ENCODE measurements at regions not wholly inside any gene's neighbourhood (a gene's known extent, or its start where the extent isn't known, plus 50 kb on each side); places are given as distances from the start of the nearest gene placed in this dataset.

DNA sequence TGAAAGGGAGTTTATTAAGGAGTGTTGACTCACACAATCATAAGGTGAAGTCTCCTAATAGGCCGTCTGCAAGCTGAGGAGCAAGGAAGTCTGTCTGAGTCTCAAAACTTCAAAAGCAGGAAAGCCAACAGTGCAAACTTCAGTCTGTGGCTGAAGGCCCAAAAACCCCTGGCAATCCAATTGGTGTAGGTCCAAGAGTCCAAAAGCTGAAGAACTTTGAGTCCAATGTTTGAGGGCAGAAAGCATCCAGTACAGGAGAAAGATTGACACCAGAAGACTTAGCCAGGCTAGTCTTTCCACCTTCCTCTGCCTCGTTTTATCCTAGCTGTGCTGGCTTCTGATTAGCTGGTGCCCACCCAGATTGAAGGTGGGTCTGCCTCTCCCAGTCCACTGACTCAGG lies 535.2 kb downstream of the ARAP2 start:
- no peaks in the 10 kb centered on the region for H3K9me2 ChIP-seq (ENCODE audit: insufficient read depth)
- TF ChIP-seq, protein P1, sequence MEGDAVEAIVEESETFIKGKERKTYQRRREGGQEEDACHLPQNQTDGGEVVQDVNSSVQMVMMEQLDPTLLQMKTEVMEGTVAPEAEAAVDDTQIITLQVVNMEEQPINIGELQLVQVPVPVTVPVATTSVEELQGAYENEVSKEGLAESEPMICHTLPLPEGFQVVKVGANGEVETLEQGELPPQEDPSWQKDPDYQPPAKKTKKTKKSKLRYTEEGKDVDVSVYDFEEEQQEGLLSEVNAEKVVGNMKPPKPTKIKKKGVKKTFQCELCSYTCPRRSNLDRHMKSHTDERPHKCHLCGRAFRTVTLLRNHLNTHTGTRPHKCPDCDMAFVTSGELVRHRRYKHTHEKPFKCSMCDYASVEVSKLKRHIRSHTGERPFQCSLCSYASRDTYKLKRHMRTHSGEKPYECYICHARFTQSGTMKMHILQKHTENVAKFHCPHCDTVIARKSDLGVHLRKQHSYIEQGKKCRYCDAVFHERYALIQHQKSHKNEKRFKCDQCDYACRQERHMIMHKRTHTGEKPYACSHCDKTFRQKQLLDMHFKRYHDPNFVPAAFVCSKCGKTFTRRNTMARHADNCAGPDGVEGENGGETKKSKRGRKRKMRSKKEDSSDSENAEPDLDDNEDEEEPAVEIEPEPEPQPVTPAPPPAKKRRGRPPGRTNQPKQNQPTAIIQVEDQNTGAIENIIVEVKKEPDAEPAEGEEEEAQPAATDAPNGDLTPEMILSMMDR (IDR thresholded peaks at IDR 0.05 in 2 of 3, conservative IDR thresholded peaks at IDR 0.05 in 1 of 3; ENCODE audit: borderline replicate concordance in 1 of 3, insufficient read depth in 1 of 3, low read depth in 2 of 3, low read length in 2 of 3), result no peak
- TF ChIP-seq, protein P2, sequence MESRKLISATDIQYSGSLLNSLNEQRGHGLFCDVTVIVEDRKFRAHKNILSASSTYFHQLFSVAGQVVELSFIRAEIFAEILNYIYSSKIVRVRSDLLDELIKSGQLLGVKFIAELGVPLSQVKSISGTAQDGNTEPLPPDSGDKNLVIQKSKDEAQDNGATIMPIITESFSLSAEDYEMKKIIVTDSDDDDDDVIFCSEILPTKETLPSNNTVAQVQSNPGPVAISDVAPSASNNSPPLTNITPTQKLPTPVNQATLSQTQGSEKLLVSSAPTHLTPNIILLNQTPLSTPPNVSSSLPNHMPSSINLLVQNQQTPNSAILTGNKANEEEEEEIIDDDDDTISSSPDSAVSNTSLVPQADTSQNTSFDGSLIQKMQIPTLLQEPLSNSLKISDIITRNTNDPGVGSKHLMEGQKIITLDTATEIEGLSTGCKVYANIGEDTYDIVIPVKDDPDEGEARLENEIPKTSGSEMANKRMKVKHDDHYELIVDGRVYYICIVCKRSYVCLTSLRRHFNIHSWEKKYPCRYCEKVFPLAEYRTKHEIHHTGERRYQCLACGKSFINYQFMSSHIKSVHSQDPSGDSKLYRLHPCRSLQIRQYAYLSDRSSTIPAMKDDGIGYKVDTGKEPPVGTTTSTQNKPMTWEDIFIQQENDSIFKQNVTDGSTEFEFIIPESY (IDR thresholded peaks at IDR 0.05; ENCODE audit: extremely low read depth, insufficient replicate concordance, low read length), result no peak
- TF ChIP-seq EZH2phosphoT487 (IDR thresholded peaks at IDR 0.05; ENCODE audit: borderline replicate concordance), result no peak
- no peak for TF ChIP-seq POLR2AphosphoS5 (IDR thresholded peaks at IDR 0.05; ENCODE audit: low read depth, low read length)
- no peak for TF ChIP-seq YY1 (IDR thresholded peaks at IDR 0.05; ENCODE audit: extremely low read depth, insufficient replicate concordance, low read depth, low read length)
- TF ChIP-seq SP1 (IDR thresholded peaks at IDR 0.05; ENCODE audit: low read depth), result no peak
- TF ChIP-seq ZNF274 (IDR thresholded peaks at IDR 0.05; ENCODE audit: low read depth, low read length), result no peak
- TF ChIP-seq EGR1 (IDR thresholded peaks at IDR 0.05; ENCODE audit: low read depth), result no peak
- no peak for TF ChIP-seq RAD21 (IDR thresholded peaks at IDR 0.05; ENCODE audit: low read depth)
- TF ChIP-seq, protein P3, sequence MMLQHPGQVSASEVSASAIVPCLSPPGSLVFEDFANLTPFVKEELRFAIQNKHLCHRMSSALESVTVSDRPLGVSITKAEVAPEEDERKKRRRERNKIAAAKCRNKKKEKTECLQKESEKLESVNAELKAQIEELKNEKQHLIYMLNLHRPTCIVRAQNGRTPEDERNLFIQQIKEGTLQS (IDR thresholded peaks at IDR 0.05), result no peak
- TF ChIP-seq ZFX (IDR thresholded peaks at IDR 0.05), result no peak
- no peak for TF ChIP-seq TCF7L2 (IDR thresholded peaks at IDR 0.05; ENCODE audit: borderline replicate concordance, extremely low read depth, insufficient read depth, insufficient read length)
- no peaks in the 10 kb centered on the region for H3K36me3 ChIP-seq (ENCODE audit: control insufficient read depth in 1 of 2, insufficient read depth in 2 of 2, low read length in 2 of 2)
- intact Hi-C loops (cut with micrococcal nuclease), result no loop called here
- no peaks in the 10 kb centered on the region for H3K79me2 ChIP-seq (ENCODE audit: insufficient read depth, low read length)
- no peak overlapping the region for H3K27ac ChIP-seq (ENCODE audit: low read depth, low read length)
- H3K9me3 ChIP-seq (ENCODE audit: control insufficient read depth in 1 of 2, insufficient read depth in 1 of 2, low read depth in 1 of 2, low read length in 2 of 2), result peaks cover 0 to 3% of the 10 kb centered on the region in 2 experiments; a peak in 1 of 4 replicates
- POLR2A ChIA-PET, result no interaction called here
- no peak for ATAC-seq
- no TSS peak for BruUV-seq (replicated peaks)
- no peaks in the 10 kb centered on the region for H3K4me1 ChIP-seq (ENCODE audit: control insufficient read depth in 1 of 2, insufficient read depth in 2 of 2, low read length in 2 of 2)
- no peaks in the 10 kb centered on the region for H4K20me1 ChIP-seq (ENCODE audit: insufficient read depth)
- H3K4me2 ChIP-seq (ENCODE audit: low read length), result no peak overlapping the region
- H3K9ac ChIP-seq (ENCODE audit: low read length), result no peak overlapping the region
- CTCF ChIA-PET, result no interaction called here
- no peak overlapping the region for H2AFZ ChIP-seq (ENCODE audit: low read depth, low read length, poor library complexity, severe bottlenecking)
- DNase-seq (ENCODE audit: low read depth, low spot score), result no peak
- RAD21 ChIA-PET (ENCODE audit: low non-redundant PET in 1 of 2, low total read pairs in 2 of 2, uncharacterized antibody in 2 of 2, unreplicated experiment in 2 of 2), result no interaction called here
- no peak overlapping the region for H3K4me3 ChIP-seq (replicated peaks in 1 of 2; ENCODE audit: low read depth in 1 of 2, low read length in 2 of 2)
- H3K27me3 ChIP-seq (ENCODE audit: insufficient read depth, low read length), result no peaks in the 10 kb centered on the region

All from HCT116 (cell line).